ACHN (cell line): ENCODE measurements at regions not wholly inside any gene's neighbourhood (a gene's known extent, or its start where the extent isn't known, plus 50 kb on each side); places are given as distances from the start of the nearest gene placed in this dataset.

Source experiments
- DNase-seq: peaks from one replicate; pipeline ENCODE4 v3.0.0-alpha.2; 2015
- in situ Hi-C: cut with HindIII; loops from 2 replicates; pipeline ENCODE4 v1.10.0; 2017; ENCODE audit warnings: low sequenced_read_pairs, low pct_ligation_motif_present, low pct_unique_long_range_greater_than_20kb

GRCh38 chr13:26456650-26457049 is 100.8 kb upstream of the WASF3 start:
- DNase-seq: no peak
- in situ Hi-C loops: no loop called here

- in situ Hi-C loops: no loop called here
- DNase-seq: no peak
Observed at GRCh38 chr13:26457212-26457611, 100.3 kb upstream of the WASF3 start.

GRCh38 chr13:26458196-26458749 is 99.2 kb upstream of the WASF3 start:
- DNase-seq: no peak
- in situ Hi-C loops: no loop called here

- DNase-seq: no peak
- in situ Hi-C loops: no loop called here
Observed at GRCh38 chr13:26459276-26460131, 98.0 kb upstream of the WASF3 start.

- DNase-seq: no peak
- in situ Hi-C loops: no loop called here
Observed at GRCh38 chr13:26460648-26461047, 96.8 kb upstream of the WASF3 start.

- no peak for DNase-seq
- in situ Hi-C loops: no loop called here
Observed at GRCh38 chr13:26463296-26463695, 94.2 kb upstream of the WASF3 start.

- DNase-seq: no peak
- in situ Hi-C loops: no loop called here
Observed at GRCh38 chr13:26463848-26464247, 93.6 kb upstream of the WASF3 start.

GRCh38 chr13:26465514-26465913 is 92.0 kb upstream of the WASF3 start:
- in situ Hi-C loops: no loop called here
- DNase-seq: no peak

- in situ Hi-C loops: no loop called here
- no peak for DNase-seq
Observed at GRCh38 chr13:26465954-26466353, 91.5 kb upstream of the WASF3 start.

GRCh38 chr13:26468265-26468801 is 89.2 kb upstream of the WASF3 start:
- in situ Hi-C loops: no loop called here
- DNase-seq: no peak

GRCh38 chr13:26469602-26470001 is 87.9 kb upstream of the WASF3 start:
- DNase-seq: no peak
- in situ Hi-C loops: no loop called here

GRCh38 chr13:26471807-26472206 is 85.7 kb upstream of the WASF3 start:
- in situ Hi-C loops: no loop called here
- no peak for DNase-seq

- DNase-seq: no peak
- in situ Hi-C loops: no loop called here
Observed at GRCh38 chr13:26473571-26474230, 83.8 kb upstream of the WASF3 start.

GRCh38 chr13:26474286-26474685 is 83.2 kb upstream of the WASF3 start:
- DNase-seq: no peak
- in situ Hi-C loops: no loop called here

- no peak for DNase-seq
- in situ Hi-C loops: no loop called here
Observed at GRCh38 chr13:26475176-26476110, 82.0 kb upstream of the WASF3 start.

- DNase-seq: no peak
- in situ Hi-C loops: no loop called here
Observed at GRCh38 chr13:26476111-26476781, 81.2 kb upstream of the WASF3 start.

- DNase-seq: no peak
- in situ Hi-C loops: no loop called here
Observed at GRCh38 chr13:26476782-26477142, 80.7 kb upstream of the WASF3 start.

- in situ Hi-C loops: no loop called here
- DNase-seq: no peak
Observed at GRCh38 chr13:26477681-26478080, 79.8 kb upstream of the WASF3 start.
